Fibroblast of lung (primary cell): ENCODE measurements at regions not wholly inside any gene's neighbourhood (a gene's known extent, or its start where the extent isn't known, plus 50 kb on each side); places are given as distances from the start of the nearest gene placed in this dataset.

Source experiments
- EZH2 ChIP-seq: IDR thresholded peaks from 2 replicates; pipeline ENCODE4 v1.5.1; 2012; ENCODE audit warnings: low read length, control low read depth, mild to moderate bottlenecking; ENCODE audit errors: missing control alignments
- TF ChIP-seq, protein P1 (sequence below), 2 donors: IDR thresholded peaks in 1 of 2; conservative IDR thresholded peaks in 1 of 2; 1 replicate in 1 of 2; 2 replicates in 1 of 2; pipeline ENCODE4 v1.5.1; 2011 to 2012; ENCODE audit warnings: low read length in 2 of 2, control low read depth in 1 of 2, inconsistent platforms in 1 of 2, low read depth in 1 of 2, mild to moderate bottlenecking in 1 of 2

DNA sequence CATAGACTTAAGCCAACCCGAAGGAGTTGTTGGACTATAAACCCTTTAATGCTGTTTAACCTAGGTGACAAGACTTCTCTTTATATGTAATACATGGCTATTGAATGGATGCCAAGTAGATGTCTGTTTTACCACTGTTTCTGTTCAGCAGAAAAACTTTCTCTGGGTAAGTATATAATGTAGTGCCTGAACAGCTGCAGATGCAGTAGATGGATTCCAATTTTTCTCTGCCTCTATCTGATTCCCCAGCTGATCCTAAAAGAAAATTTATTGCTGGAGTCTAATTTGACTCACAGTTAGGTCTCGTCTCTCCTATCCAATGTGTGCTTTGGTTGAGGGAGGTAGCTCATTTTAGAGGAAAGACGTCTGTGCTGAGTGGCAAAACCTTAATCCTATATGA is 256.5 kb upstream of the CBLB start:
- TF ChIP-seq EZH2: no peak
- TF ChIP-seq, protein P1, sequence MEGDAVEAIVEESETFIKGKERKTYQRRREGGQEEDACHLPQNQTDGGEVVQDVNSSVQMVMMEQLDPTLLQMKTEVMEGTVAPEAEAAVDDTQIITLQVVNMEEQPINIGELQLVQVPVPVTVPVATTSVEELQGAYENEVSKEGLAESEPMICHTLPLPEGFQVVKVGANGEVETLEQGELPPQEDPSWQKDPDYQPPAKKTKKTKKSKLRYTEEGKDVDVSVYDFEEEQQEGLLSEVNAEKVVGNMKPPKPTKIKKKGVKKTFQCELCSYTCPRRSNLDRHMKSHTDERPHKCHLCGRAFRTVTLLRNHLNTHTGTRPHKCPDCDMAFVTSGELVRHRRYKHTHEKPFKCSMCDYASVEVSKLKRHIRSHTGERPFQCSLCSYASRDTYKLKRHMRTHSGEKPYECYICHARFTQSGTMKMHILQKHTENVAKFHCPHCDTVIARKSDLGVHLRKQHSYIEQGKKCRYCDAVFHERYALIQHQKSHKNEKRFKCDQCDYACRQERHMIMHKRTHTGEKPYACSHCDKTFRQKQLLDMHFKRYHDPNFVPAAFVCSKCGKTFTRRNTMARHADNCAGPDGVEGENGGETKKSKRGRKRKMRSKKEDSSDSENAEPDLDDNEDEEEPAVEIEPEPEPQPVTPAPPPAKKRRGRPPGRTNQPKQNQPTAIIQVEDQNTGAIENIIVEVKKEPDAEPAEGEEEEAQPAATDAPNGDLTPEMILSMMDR (conservative IDR thresholded peaks at IDR 0.05 in 1 of 2, IDR thresholded peaks at IDR 0.05 in 1 of 2; ENCODE audit: low read depth in 1 of 2, low read length in 2 of 2): no peak
